H7 (cell line): ENCODE measurements at regions not wholly inside any gene's neighbourhood (a gene's known extent, or its start where the extent isn't known, plus 50 kb on each side); places are given as distances from the start of the nearest gene placed in this dataset.
"Not testable (repeated sequence)": the region's sequence is repeated elsewhere in the genome, so short reads cannot be mapped to it uniquely, and the experiment has no call there.

Experiments used
- DNase-seq: peaks from one replicate; pipeline ENCODE4 v3.0.0; 2012
- H3K27me3 ChIP-seq: 2 replicates; pipeline ENCODE4 v1.6.0; 2011; ENCODE audit warnings: mild to moderate bottlenecking, low read length; ENCODE audit not compliant: control insufficient read depth, insufficient read depth
- H3K36me3 ChIP-seq: replicated peaks from 2 replicates; pipeline ENCODE4 v1.5.1; 2011; ENCODE audit warnings: low read length; ENCODE audit not compliant: control insufficient read depth, insufficient read depth
- H3K4me3 ChIP-seq: 2 replicates; pipeline ENCODE4 v1.5.1; 2011; ENCODE audit warnings: low read depth, mild to moderate bottlenecking, control low read depth, low read length, moderate library complexity; ENCODE audit not compliant: insufficient read depth

GRCh38 chr12:127140864-127141484, 1126.0 kb upstream of the TMEM132C start:
- H3K36me3 ChIP-seq, DNase-seq, H3K4me3 ChIP-seq, H3K27me3 ChIP-seq: not testable (repeated sequence)

DNA sequence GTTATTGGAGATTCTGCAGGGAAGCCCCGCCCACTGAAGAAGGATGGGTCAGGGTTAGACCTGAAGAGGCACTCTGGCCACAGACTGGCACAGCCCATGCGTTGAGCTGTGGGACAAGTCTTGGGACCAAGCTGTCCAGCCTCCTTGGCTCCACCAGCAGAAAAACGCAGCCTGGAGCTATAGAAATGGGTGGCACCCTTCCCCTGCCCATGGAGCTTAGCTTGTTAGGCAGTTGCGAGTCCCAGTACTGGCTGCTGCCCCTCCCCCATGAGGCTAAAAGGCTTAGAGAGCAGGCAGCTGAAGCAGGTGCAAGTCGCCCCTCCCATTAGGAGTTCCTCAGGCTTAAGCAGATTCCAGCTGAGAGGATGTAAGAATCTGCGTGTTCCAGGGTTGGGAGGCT, 1124.0 kb upstream of the TMEM132C start:
- no peaks in the 10 kb centered on the region for H3K36me3 ChIP-seq
- H3K27me3 ChIP-seq: no peaks in the 10 kb centered on the region
- peak; percentile 65 for DNase-seq
- no peak overlapping the region for H3K4me3 ChIP-seq

DNA sequence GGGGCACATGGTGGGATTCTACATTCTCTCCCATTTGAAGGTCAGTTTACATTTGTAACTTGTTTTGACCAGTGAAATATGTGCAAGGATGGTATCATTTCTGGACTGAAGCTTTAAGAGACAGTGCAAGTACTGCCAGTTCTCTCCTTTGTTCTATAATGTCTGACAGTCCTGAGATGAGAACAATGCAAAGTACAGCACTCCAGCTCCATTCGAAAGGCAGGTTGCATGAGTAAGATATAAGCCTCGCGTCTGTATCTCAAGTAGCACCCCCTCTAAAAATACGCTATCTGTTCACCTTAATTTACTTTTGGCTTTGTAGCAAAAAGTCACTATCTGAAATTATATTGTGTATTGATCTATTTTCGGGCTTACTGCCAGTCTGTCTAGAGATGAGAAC, 1122.2 kb upstream of the TMEM132C start:
- H3K27me3 ChIP-seq: no peaks in the 10 kb centered on the region
- no peak overlapping the region for H3K4me3 ChIP-seq
- DNase-seq: no peak
- no peaks in the 10 kb centered on the region for H3K36me3 ChIP-seq

GRCh38 chr12:127145241-127145928, 1121.6 kb upstream of the TMEM132C start:
- Histone ChIP-seq H3K27me3 (no peaks in the 10 kb centered on the region), H3K36me3 (no peaks in the 10 kb centered on the region), H3K4me3 (no peak overlapping the region)
- no peak for DNase-seq

- peak; percentile 20 for DNase-seq
- Histone ChIP-seq H3K27me3 (no peaks in the 10 kb centered on the region), H3K36me3 (no peaks in the 10 kb centered on the region), H3K4me3 (no peak overlapping the region)
These were observed 1120.8 kb upstream of the TMEM132C start for GRCh38 chr12:127145929-127146789.

DNA sequence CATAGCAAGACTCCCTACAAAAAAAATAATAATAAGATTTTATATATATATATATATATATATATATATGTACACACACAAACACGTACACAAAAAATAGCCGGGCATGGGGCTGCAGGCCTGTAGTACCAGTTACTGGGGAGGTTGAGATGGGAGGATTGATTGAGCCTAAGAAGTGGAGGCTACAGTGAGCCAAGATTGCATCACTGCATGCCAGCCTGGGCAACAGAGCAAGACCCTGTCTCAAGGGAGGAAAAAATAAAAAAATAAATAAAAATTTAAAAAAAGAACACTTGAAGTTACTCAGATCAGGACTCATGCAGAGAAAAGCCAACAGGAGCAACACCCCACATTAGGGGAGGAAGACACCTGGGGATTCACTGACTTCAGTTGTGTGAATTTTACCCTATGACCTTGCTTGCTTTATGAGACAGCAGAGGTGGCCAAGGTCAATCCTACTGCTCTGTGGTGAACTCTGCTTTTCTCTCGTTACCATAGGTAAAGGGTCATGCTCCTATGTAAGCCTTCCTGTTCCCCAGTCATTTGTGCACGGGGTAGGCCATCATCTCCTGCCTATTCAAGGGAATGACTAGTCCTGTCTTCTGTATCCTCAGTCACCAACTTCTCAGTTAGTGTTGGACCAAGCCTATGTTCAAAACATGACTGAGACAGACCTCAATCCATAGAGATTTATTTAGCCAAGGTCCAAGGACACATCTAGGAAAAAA, 1119.8 kb upstream of the TMEM132C start:
- DNase-seq: no peak
- Histone ChIP-seq H3K36me3 (no peaks in the 10 kb centered on the region), H3K4me3 (no peak overlapping the region), H3K27me3 (no peaks in the 10 kb centered on the region)

- no peaks in the 10 kb centered on the region for H3K36me3 ChIP-seq
- H3K4me3 ChIP-seq: no peak overlapping the region
- no peaks in the 10 kb centered on the region for H3K27me3 ChIP-seq
- DNase-seq: peak; percentile 35
These were observed 1119.2 kb upstream of the TMEM132C start for GRCh38 chr12:127147724-127148123.

- no peak for DNase-seq
- Histone ChIP-seq H3K36me3 (no peaks in the 10 kb centered on the region), H3K4me3 (no peak overlapping the region), H3K27me3 (no peaks in the 10 kb centered on the region)
These were observed 1118.7 kb upstream of the TMEM132C start for GRCh38 chr12:127148318-127148717.

DNA sequence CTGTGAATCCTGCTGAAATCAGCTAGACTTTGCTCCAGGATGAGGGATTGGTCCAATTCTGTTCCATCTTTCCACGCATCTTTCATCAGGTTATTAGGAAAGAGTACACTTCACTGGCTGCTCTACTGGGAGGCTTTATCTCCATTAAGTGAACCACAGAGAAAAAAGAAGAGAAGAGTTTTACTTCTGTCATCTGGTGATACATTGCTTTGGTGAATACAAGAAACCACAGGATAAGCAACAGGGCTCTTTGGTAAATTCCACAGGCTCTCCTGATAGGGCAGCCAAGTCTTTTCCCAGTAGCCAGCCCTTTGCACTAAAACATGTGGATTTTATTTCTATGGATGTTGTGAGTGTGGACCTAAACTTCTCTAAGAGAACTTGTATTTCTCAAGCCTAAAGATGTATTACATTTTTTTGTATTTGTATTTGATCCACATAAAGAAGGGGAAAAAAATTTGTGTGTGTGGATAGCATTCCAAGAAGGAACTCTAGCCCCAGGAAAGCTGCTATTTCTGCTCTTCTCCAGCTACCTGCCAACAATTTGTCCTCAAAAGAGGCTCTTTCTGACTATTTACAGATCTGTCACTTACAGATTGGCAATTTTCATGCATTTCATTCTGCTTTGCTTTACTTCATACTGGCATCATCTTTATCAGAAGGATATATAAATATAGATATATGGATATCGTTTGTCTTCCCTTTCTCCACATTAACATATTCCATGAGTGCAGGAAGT, 1117.6 kb upstream of the TMEM132C start:
- no peak for DNase-seq
- Histone ChIP-seq H3K27me3 (no peaks in the 10 kb centered on the region), H3K36me3 (no peaks in the 10 kb centered on the region), H3K4me3 (no peak overlapping the region)

GRCh38 chr12:127150028-127150427, 1116.9 kb upstream of the TMEM132C start:
- Histone ChIP-seq H3K4me3 (no peak overlapping the region), H3K27me3 (no peaks in the 10 kb centered on the region), H3K36me3 (no peaks in the 10 kb centered on the region)
- DNase-seq: no peak

DNA sequence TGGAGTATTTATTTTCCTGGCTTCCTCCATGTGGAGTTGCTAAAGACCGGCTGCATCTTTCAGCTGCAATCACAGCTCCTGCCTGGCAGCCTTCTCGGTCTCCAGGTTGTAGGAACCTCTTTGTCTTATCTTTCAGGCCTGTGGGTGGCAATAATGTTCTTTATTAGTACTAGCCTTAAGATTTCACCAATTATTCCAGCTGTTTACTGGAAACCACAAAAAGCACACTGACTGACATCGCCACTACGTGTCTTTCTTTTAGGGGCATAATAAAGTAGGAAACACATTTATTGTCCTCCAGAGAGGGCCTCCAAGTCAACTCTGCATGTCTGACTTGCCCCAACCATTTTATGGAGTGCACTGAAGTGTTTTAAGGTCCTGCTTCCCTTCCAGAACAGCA, 1116.5 kb upstream of the TMEM132C start:
- no peak overlapping the region for H3K4me3 ChIP-seq
- no peak for DNase-seq
- no peaks in the 10 kb centered on the region for H3K27me3 ChIP-seq
- H3K36me3 ChIP-seq: no peaks in the 10 kb centered on the region

- no peak overlapping the region for H3K4me3 ChIP-seq
- DNase-seq: no peak
- H3K36me3 ChIP-seq: no peaks in the 10 kb centered on the region
- no peaks in the 10 kb centered on the region for H3K27me3 ChIP-seq
These were observed 1116.0 kb upstream of the TMEM132C start for GRCh38 chr12:127150956-127151355.

GRCh38 chr12:127153996-127154395, 1113.0 kb upstream of the TMEM132C start:
- H3K4me3 ChIP-seq: no peak overlapping the region
- H3K27me3 ChIP-seq: no peaks in the 10 kb centered on the region
- DNase-seq: no peak
- H3K36me3 ChIP-seq: no peaks in the 10 kb centered on the region

GRCh38 chr12:127154830-127155229, 1112.1 kb upstream of the TMEM132C start:
- not testable (repeated sequence) for H3K4me3 ChIP-seq, H3K27me3 ChIP-seq, H3K36me3 ChIP-seq, DNase-seq
